GM19468 (cell line): ENCODE measurements at regions not wholly inside any gene's neighbourhood (a gene's known extent, or its start where the extent isn't known, plus 50 kb on each side); places are given as distances from the start of the nearest gene placed in this dataset.
"Not testable (repeated sequence)": the region's sequence is repeated elsewhere in the genome, so short reads cannot be mapped to it uniquely, and the experiment has no call there.

ENCODE experiments used
- ATAC-seq: cut with Tn5 transposase; IDR thresholded peaks from one replicate; pipeline ENCODE4 v1.9.1; 2021; ENCODE audit warnings: mild to moderate bottlenecking, moderate library complexity, moderate number of reproducible peaks; ENCODE audit not compliant: unreplicated experiment; ENCODE audit errors: extremely low read depth

- no peak for ATAC-seq
Measured at GRCh38 chr3:191952609-191953008, 491.6 kb downstream of the PYDC2 start.

DNA sequence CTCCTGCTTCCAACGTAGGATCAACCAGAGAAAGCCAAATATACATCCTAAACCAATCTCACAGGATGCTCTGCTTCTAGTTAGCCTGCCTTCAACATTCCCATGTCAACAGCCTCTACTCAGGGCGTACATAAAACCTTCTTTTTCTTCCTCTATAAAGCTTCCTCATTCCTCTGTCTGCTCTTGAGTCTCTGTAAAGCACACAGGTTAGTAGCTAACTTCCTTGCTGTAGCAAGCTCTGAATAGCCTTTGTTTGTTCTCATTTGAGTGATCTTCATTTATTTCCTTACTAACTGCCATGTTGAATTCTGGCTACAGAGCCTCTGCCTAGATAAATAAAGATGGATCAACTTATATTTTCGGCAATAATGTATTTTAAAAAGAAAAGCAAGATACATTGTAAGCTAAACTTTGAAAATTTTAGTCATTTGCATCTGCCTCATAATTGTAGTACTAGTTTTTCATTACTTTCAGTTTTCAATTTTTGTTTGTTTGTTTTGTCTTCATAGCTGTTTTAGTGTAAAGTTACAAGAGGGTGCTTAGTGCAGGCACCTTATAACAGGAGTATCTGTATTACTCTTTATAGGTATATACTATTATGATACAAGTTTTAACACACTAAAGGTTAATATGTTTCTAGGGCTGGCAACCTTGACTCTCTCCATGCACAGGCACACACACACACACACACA lies 498.2 kb downstream of the PYDC2 start:
- ATAC-seq: peak; percentile 48

DNA sequence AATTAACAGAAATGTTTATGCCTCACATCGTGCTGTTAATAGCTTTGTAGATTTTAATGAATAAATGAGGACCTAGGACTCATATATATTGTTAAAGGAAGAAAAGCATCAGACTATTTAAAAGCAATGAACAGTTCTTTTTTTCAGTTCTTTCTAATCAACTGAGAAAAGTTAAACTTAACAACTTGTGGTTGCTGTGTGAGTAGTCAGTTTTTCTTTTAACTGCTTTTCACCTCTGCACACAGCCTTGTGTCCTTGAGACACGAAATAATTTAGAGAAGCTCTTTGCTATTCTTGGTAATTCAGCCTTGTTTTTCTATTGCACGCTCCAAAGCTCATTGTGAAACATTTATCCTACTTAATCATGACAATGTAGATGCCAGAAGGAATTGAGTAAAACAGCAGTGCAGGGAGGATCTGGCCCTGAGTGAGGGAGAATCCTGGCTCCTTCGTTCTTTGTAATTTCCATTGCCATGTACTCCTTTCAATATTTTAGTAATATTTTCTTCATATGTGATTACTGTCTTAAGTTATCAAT lies 499.0 kb downstream of the PYDC2 start:
- ATAC-seq: no peak

GRCh38 chr3:191961022-191961421 lies 500.1 kb downstream of the PYDC2 start:
- ATAC-seq: no peak

DNA sequence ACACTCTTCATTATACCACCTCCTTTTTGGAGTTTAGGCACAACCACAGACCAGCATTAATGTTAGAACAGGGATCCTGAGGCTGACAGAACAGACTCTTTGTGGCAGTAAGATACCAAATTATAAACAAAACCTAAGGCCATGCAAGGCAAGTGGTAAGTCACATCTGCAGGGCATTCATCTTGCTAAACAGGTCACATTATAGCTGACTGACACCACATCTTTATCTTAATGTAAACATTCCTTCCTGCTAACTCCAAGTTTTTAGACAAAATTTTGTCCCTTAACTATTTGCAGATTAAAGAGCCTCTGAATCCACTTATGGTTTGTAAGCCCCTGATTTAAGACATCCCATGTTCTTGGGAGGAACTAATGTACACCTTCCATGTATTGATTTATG lies 500.6 kb downstream of the PYDC2 start:
- ATAC-seq: no peak

DNA sequence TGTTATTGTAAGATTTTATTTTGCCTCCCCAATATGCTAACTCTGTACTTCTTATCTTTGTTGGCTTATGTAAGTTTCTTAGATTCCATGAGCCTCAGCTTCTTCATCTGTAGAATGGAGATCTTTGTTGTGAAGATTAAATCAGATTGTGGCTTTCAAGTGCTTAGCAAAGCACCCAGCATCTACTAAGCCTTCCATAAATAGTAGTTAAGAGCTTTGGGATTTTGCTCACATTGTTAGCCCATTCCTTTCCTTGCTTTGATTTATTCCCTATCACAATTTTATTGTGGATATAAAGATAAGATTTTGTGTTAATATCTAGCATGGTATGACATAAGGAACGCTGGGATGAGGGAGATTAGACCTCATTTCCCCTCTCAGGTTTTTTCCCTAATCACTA lies 501.4 kb downstream of the PYDC2 start:
- ATAC-seq: no peak

- no peak for ATAC-seq
Measured at GRCh38 chr3:191963182-191963581, 502.2 kb downstream of the PYDC2 start.

- ATAC-seq: no peak
Measured at GRCh38 chr3:191966556-191966955, 505.6 kb downstream of the PYDC2 start.

- no peak for ATAC-seq
Measured at GRCh38 chr3:191968299-191968698, 507.3 kb downstream of the PYDC2 start.

- ATAC-seq: no peak
Measured at GRCh38 chr3:191972714-191973398, 511.9 kb downstream of the PYDC2 start.

GRCh38 chr3:191973820-191974219 lies 512.9 kb downstream of the PYDC2 start:
- no peak for ATAC-seq

GRCh38 chr3:191975936-191976335 lies 515.0 kb downstream of the PYDC2 start:
- ATAC-seq: no peak

GRCh38 chr3:191980443-191980842 lies 519.5 kb downstream of the PYDC2 start:
- ATAC-seq: no peak

DNA sequence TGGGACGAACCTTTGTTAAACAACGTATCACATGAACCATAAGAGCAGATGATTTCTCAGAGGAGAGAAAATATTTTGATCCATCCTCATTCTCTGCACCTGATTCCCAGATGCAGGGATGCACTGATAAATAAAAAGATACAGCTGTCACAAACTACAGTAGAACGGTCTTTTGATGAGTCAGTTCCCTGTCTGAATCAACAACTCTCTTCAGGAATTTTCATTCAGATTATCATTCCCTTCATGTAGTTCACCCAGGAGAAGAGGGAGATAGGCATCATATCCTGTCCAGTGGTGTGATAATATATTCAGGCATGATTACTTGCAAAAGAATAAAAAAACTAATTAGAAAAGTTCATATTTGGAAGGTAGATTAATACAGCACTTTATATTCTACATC lies 521.5 kb downstream of the PYDC2 start:
- no peak for ATAC-seq

GRCh38 chr3:191985691-191986090 lies 524.7 kb downstream of the PYDC2 start:
- ATAC-seq: no peak

- no peak for ATAC-seq
Measured at GRCh38 chr3:191987831-191988350, 526.9 kb downstream of the PYDC2 start.

GRCh38 chr3:191993952-191994351 lies 533.0 kb downstream of the PYDC2 start:
- ATAC-seq: not testable (repeated sequence)

- ATAC-seq: no peak
Measured at GRCh38 chr3:191997093-191997492, 536.1 kb downstream of the PYDC2 start.

- ATAC-seq: no peak
Measured at GRCh38 chr3:191997579-191998268, 536.8 kb downstream of the PYDC2 start.

DNA sequence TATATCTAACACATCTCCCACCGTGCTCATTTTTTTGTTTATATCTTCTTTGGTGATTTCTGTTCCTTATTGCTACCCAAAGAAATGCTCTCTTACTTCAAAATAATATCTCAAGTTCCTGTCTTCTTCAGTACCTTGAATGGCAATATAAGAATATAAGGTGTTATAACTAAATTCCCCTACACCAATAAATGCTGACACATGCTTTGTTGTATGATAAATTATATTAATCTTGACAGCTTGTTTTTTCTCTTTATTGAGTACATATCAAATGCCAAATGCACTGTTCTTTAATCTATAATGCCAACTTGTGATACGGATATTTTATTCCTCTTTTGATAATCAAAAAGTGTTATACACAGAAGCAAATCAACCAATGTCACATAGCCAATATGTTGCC lies 540.3 kb downstream of the PYDC2 start:
- no peak for ATAC-seq

- no peak for ATAC-seq
Measured at GRCh38 chr3:192005989-192006388, 545.0 kb downstream of the PYDC2 start.
